Body of pancreas (tissue), 4 donors: ENCODE measurements at regions not wholly inside any gene's neighbourhood (a gene's known extent, or its start where the extent isn't known, plus 50 kb on each side); places are given as distances from the start of the nearest gene placed in this dataset.

ENCODE experiments used
- CTCF ChIP-seq, 7 experiments: fragments of 450-650 bp in 4 of 7; fragments of 200-600 bp in 3 of 7; sonication (generic) in 3 of 7; IDR thresholded peaks; one replicate each; pipeline ENCODE4 v1.5.1; 2016 to 2019; ENCODE audit warnings: antibody characterized with exemption in 7 of 7
- POLR2A ChIP-seq, 3 donors: fragments of 450-650 bp; IDR thresholded peaks; one replicate each; pipeline ENCODE4 v1.6.1; 2016; ENCODE audit warnings: antibody characterized with exemption in 3 of 3, mild to moderate bottlenecking in 2 of 3

GRCh38 chrX:8305350-8305749 is 134.3 kb upstream of the VCX2 start:
- TF ChIP-seq CTCF (IDR thresholded peaks at IDR 0.05) (no peak), POLR2A (IDR thresholded peaks at IDR 0.05) (no peak)
